Neural progenitor cell (in vitro differentiated cells): ENCODE measurements at regions not wholly inside any gene's neighbourhood (a gene's known extent, or its start where the extent isn't known, plus 50 kb on each side); places are given as distances from the start of the nearest gene placed in this dataset.
A peak's percentile ranks its signal among the peaks of the same experiment; 100 is the strongest.

Experiments used
- DNase-seq: peaks from one replicate; pipeline ENCODE4 v3.0.0-alpha.2; 2016; ENCODE audit warnings: low spot score
- H2AFZ ChIP-seq: fragments of 200-600 bp; sonication (generic); replicated peaks from 2 replicates; pipeline ENCODE4 v1.6.1; 2016; ENCODE audit warnings: antibody characterized with exemption
- H3F3A ChIP-seq: fragments of 200-600 bp; sonication (generic); 2 replicates; pipeline ENCODE4 v1.6.1; 2016; ENCODE audit warnings: antibody characterized with exemption, low read depth
- H3K27ac ChIP-seq: fragments of 200-600 bp; sonication (generic); 2 replicates; pipeline ENCODE4 v1.5.1; 2016; ENCODE audit warnings: mild to moderate bottlenecking
- H3K27me3 ChIP-seq: fragments of 200-600 bp; sonication (generic); 2 replicates; pipeline ENCODE4 v1.6.1; 2016; ENCODE audit warnings: mild to moderate bottlenecking, moderate library complexity
- H3K36me3 ChIP-seq: fragments of 200-600 bp; sonication (generic); 2 replicates; pipeline ENCODE4 v1.5.1; 2016
- H3K4me1 ChIP-seq: fragments of 200-600 bp; sonication (generic); 2 replicates; pipeline ENCODE4 v1.6.1; 2016; ENCODE audit warnings: mixed run types
- H3K4me2 ChIP-seq: fragments of 200-600 bp; sonication (generic); 2 replicates; pipeline ENCODE4 v1.6.1; 2016
- H3K4me3 ChIP-seq: fragments of 200-600 bp; sonication (generic); 2 replicates; pipeline ENCODE4 v1.5.1; 2016
- H3K79me2 ChIP-seq: fragments of 200-600 bp; sonication (generic); 2 replicates; pipeline ENCODE4 v1.6.1; 2016; ENCODE audit warnings: low read depth
- H3K9ac ChIP-seq: fragments of 200-600 bp; sonication (generic); 2 replicates; pipeline ENCODE4 v1.6.1; 2016
- H3K9me3 ChIP-seq: fragments of 200-600 bp; sonication (generic); 2 replicates; pipeline ENCODE4 v1.5.1; 2016; ENCODE audit warnings: low read depth
- H4K20me1 ChIP-seq: fragments of 200-600 bp; sonication (generic); 2 replicates; pipeline ENCODE4 v1.6.1; 2016; ENCODE audit warnings: low read depth
- H3K27ac Mint-ChIP-seq: 3 replicates; pipeline ENCODE4 v1.8.0; 2021; ENCODE audit warnings: mixed read lengths
- H3K27me3 Mint-ChIP-seq: 2 replicates; pipeline ENCODE4 v1.8.0; 2022; ENCODE audit warnings: low read depth, mild to moderate bottlenecking, inconsistent platforms, moderate library complexity, mixed read lengths; ENCODE audit not compliant: insufficient read depth
- H3K36me3 Mint-ChIP-seq: 3 replicates; pipeline ENCODE4 v1.8.0; 2021; ENCODE audit warnings: mixed read lengths
- H3K4me1 Mint-ChIP-seq: 3 replicates; pipeline ENCODE4 v1.8.0; 2021; ENCODE audit warnings: mixed read lengths
- H3K4me3 Mint-ChIP-seq: 3 replicates; pipeline ENCODE4 v1.8.0; 2021; ENCODE audit warnings: mild to moderate bottlenecking, moderate library complexity, mixed read lengths
- H3K9me3 Mint-ChIP-seq: 3 replicates; pipeline ENCODE4 v1.8.0; 2020; ENCODE audit warnings: mixed read lengths
- EZH2 ChIP-seq: fragments of 200-600 bp; sonication (generic); IDR thresholded peaks from 2 replicates; pipeline ENCODE4 v1.6.1; 2017; ENCODE audit warnings: antibody characterized with exemption, mild to moderate bottlenecking, moderate library complexity
- EZH2phosphoT487 ChIP-seq: fragments of 200-600 bp; sonication (generic); IDR thresholded peaks from 2 replicates; pipeline ENCODE4 v1.6.1; 2017; ENCODE audit warnings: antibody characterized with exemption
- TF ChIP-seq, protein P1 (sequence below): fragments of 200-600 bp; sonication (generic); IDR thresholded peaks from 2 replicates; pipeline ENCODE4 v1.5.1; 2017; ENCODE audit warnings: antibody characterized with exemption, mild to moderate bottlenecking

DNA sequence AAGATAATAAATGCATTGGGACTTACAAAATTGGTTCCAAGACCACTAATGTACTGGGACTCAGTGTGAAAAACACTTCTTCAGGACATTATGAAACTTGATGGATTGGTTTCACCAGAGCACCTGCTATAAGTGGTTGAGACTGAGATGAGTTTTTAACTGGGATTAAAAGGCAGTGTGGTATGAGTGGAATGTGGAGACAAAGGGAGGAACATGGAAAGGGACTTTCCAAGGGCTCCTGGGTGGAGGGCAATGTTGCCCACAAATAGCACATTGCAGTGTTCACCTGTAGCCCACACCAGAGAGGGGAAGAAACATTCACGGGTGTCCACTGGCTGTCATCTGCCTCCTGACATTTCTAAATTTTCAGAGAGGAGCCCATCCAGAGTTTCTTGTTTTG, 253.3 kb upstream of the TANK start:
- Mint-ChIP-seq H3K9me3 (no peaks in the 10 kb centered on the region), H3K4me1 (peaks cover 37% of the 10 kb centered on the region), H3K4me3 (no peak overlapping the region), H3K27me3 (no peaks in the 10 kb centered on the region), H3K27ac (no peak overlapping the region), H3K36me3 (no peaks in the 10 kb centered on the region)
- H3K4me2 ChIP-seq: no peak overlapping the region
- H4K20me1 ChIP-seq: no peaks in the 10 kb centered on the region
- H3K9ac ChIP-seq: no peak overlapping the region
- H3F3A ChIP-seq: no peaks in the 10 kb centered on the region
- H3K79me2 ChIP-seq: no peaks in the 10 kb centered on the region
- DNase-seq: peak; percentile 27
- no peak overlapping the region for H3K27ac ChIP-seq
- no peaks in the 10 kb centered on the region for H3K27me3 ChIP-seq
- TF ChIP-seq EZH2phosphoT487 (no peak), EZH2 (no peak)
- TF ChIP-seq, protein P1, sequence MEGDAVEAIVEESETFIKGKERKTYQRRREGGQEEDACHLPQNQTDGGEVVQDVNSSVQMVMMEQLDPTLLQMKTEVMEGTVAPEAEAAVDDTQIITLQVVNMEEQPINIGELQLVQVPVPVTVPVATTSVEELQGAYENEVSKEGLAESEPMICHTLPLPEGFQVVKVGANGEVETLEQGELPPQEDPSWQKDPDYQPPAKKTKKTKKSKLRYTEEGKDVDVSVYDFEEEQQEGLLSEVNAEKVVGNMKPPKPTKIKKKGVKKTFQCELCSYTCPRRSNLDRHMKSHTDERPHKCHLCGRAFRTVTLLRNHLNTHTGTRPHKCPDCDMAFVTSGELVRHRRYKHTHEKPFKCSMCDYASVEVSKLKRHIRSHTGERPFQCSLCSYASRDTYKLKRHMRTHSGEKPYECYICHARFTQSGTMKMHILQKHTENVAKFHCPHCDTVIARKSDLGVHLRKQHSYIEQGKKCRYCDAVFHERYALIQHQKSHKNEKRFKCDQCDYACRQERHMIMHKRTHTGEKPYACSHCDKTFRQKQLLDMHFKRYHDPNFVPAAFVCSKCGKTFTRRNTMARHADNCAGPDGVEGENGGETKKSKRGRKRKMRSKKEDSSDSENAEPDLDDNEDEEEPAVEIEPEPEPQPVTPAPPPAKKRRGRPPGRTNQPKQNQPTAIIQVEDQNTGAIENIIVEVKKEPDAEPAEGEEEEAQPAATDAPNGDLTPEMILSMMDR: no peak
- no peak overlapping the region for H2AFZ ChIP-seq
- peaks cover 11% of the 10 kb centered on the region for H3K4me1 ChIP-seq
- H3K9me3 ChIP-seq: no peaks in the 10 kb centered on the region
- no peak overlapping the region for H3K4me3 ChIP-seq
- H3K36me3 ChIP-seq: no peaks in the 10 kb centered on the region

GRCh38 chr2:160907738-160908137, 252.5 kb upstream of the TANK start:
- H3K9me3 Mint-ChIP-seq: no peaks in the 10 kb centered on the region
- no peak overlapping the region for H3K27ac Mint-ChIP-seq
- H3K4me2 ChIP-seq: no peak overlapping the region
- no peak overlapping the region for H3K4me3 ChIP-seq
- H3K9ac ChIP-seq: no peak overlapping the region
- TF ChIP-seq, protein P1: no peak
- no peaks in the 10 kb centered on the region for H4K20me1 ChIP-seq
- no peaks in the 10 kb centered on the region for H3K36me3 Mint-ChIP-seq
- H3K4me1 ChIP-seq: peaks cover 11% of the 10 kb centered on the region
- no peaks in the 10 kb centered on the region for H3K27me3 ChIP-seq
- H3F3A ChIP-seq: no peaks in the 10 kb centered on the region
- H3K9me3 ChIP-seq: no peaks in the 10 kb centered on the region
- H3K4me1 Mint-ChIP-seq: peaks cover 44% of the 10 kb centered on the region
- H2AFZ ChIP-seq: no peak overlapping the region
- no peaks in the 10 kb centered on the region for H3K36me3 ChIP-seq
- no peak overlapping the region for H3K4me3 Mint-ChIP-seq
- no peak for DNase-seq
- H3K27ac ChIP-seq: no peak overlapping the region
- H3K27me3 Mint-ChIP-seq: no peaks in the 10 kb centered on the region
- no peaks in the 10 kb centered on the region for H3K79me2 ChIP-seq

- no peaks in the 10 kb centered on the region for H3F3A ChIP-seq
- H3K9ac ChIP-seq: no peak overlapping the region
- Mint-ChIP-seq H3K4me1 (peaks cover 44% of the 10 kb centered on the region), H3K27me3 (peaks cover under 1% of the 10 kb centered on the region), H3K9me3 (no peaks in the 10 kb centered on the region), H3K4me3 (no peak overlapping the region), H3K36me3 (no peaks in the 10 kb centered on the region), H3K27ac (no peak overlapping the region)
- no peak for TF ChIP-seq EZH2phosphoT487
- TF ChIP-seq, protein P1: no peak
- TF ChIP-seq EZH2: no peak
- H2AFZ ChIP-seq: no peak overlapping the region
- no peaks in the 10 kb centered on the region for H3K27me3 ChIP-seq
- no peaks in the 10 kb centered on the region for H3K36me3 ChIP-seq
- no peaks in the 10 kb centered on the region for H4K20me1 ChIP-seq
- no peaks in the 10 kb centered on the region for H3K79me2 ChIP-seq
- peaks cover 11% of the 10 kb centered on the region for H3K4me1 ChIP-seq
- no peak overlapping the region for H3K4me2 ChIP-seq
- H3K4me3 ChIP-seq: no peak overlapping the region
- no peak for DNase-seq
- no peaks in the 10 kb centered on the region for H3K9me3 ChIP-seq
- no peak overlapping the region for H3K27ac ChIP-seq
Measured at GRCh38 chr2:160908157-160908556, 252.1 kb upstream of the TANK start.
